ENCODE measurements at regions not wholly inside any gene's neighbourhood (a gene's known extent, or its start where the extent isn't known, plus 50 kb on each side); places are given as distances from the start of the nearest gene placed in this dataset.

GRCh38 chr14:82362452-82362851 lies 828.8 kb upstream of the SEL1L start:
- DNase-seq (ENCODE audit: low spot score): no peak

- no peak for DNase-seq (ENCODE audit: low spot score)
These were observed 831.8 kb upstream of the SEL1L start for GRCh38 chr14:82365471-82365870.

GRCh38 chr14:82366803-82367202 lies 833.1 kb upstream of the SEL1L start:
- no peak for DNase-seq (ENCODE audit: low spot score)

GRCh38 chr14:82379291-82379690 lies 845.6 kb upstream of the SEL1L start:
- DNase-seq (ENCODE audit: low spot score): no peak

GRCh38 chr14:82385048-82385447 lies 851.4 kb upstream of the SEL1L start:
- no peak for DNase-seq (ENCODE audit: low spot score)

GRCh38 chr14:82387699-82388098 lies 854.0 kb upstream of the SEL1L start:
- DNase-seq (ENCODE audit: low spot score): no peak

GRCh38 chr14:82388488-82388887 lies 854.8 kb upstream of the SEL1L start:
- no peak for DNase-seq (ENCODE audit: low spot score)

GRCh38 chr14:82390586-82390985 lies 856.9 kb upstream of the SEL1L start:
- no peak for DNase-seq (ENCODE audit: low spot score)

GRCh38 chr14:82394916-82395315 lies 861.3 kb upstream of the SEL1L start:
- DNase-seq (ENCODE audit: low spot score): no peak

- DNase-seq (ENCODE audit: low spot score): no peak
These were observed 864.6 kb upstream of the SEL1L start for GRCh38 chr14:82398256-82398655.

- DNase-seq (ENCODE audit: low spot score): no peak
These were observed 870.3 kb upstream of the SEL1L start for GRCh38 chr14:82403987-82404386.

- DNase-seq (ENCODE audit: low spot score): no peak
These were observed 876.4 kb upstream of the SEL1L start for GRCh38 chr14:82410064-82410463.

GRCh38 chr14:82411298-82411697 lies 877.6 kb upstream of the SEL1L start:
- no peak for DNase-seq (ENCODE audit: low spot score)

GRCh38 chr14:82412545-82412944 lies 878.9 kb upstream of the SEL1L start:
- no peak for DNase-seq (ENCODE audit: low spot score)

- DNase-seq (ENCODE audit: low spot score): no peak
These were observed 881.3 kb upstream of the SEL1L start for GRCh38 chr14:82414853-82415539.

- no peak for DNase-seq (ENCODE audit: low spot score)
These were observed 886.3 kb upstream of the SEL1L start for GRCh38 chr14:82419933-82420332.

GRCh38 chr14:82420871-82421270 lies 887.2 kb upstream of the SEL1L start:
- no peak for DNase-seq (ENCODE audit: low spot score)

GRCh38 chr14:82421286-82421685 lies 887.6 kb upstream of the SEL1L start:
- no peak for DNase-seq (ENCODE audit: low spot score)

- DNase-seq (ENCODE audit: low spot score): no peak
These were observed 888.6 kb upstream of the SEL1L start for GRCh38 chr14:82422230-82422629.

GRCh38 chr14:82425261-82425660 lies 891.6 kb upstream of the SEL1L start:
- DNase-seq (ENCODE audit: low spot score): no peak

GRCh38 chr14:82431031-82431430 lies 897.4 kb upstream of the SEL1L start:
- DNase-seq (ENCODE audit: low spot score): no peak

GRCh38 chr14:82432301-82433105 lies 898.9 kb upstream of the SEL1L start:
- no peak for DNase-seq (ENCODE audit: low spot score)

GRCh38 chr14:82438436-82438835 lies 904.8 kb upstream of the SEL1L start:
- no peak for DNase-seq (ENCODE audit: low spot score)

GRCh38 chr14:82441270-82441669 lies 907.6 kb upstream of the SEL1L start:
- DNase-seq (ENCODE audit: low spot score): no peak

All from COLO829 (cell line).